ENCODE measurements at regions not wholly inside any gene's neighbourhood (a gene's known extent, or its start where the extent isn't known, plus 50 kb on each side); places are given as distances from the start of the nearest gene placed in this dataset.

DNA sequence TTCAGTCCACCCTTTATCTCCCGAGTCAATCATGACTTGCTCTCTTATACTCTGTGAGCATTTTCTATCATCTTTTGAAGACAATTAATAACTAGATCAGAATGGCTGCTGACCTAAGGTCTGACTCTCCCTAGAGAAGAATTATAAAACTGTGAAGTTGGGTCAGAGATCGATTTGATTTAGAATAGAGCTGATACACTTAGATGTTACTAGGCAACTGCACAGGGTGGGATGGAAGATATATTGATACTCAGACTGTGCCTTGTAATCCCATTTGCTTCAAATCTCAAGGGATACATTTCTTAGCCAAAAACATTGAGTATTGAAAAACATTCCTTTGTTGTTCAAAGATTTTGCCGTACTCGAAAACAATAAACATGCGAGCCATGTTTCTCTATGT, 106.0 kb upstream of the NMUR2 start:
- no peaks in the 10 kb centered on the region for H4K20me1 ChIP-seq (ENCODE audit: insufficient read depth, low read length)
- no peaks in the 10 kb centered on the region for H3K9me3 ChIP-seq (ENCODE audit: low read length)
- no peaks in the 10 kb centered on the region for H3K27me3 ChIP-seq (ENCODE audit: control insufficient read depth in 1 of 2, insufficient read depth in 2 of 2, low read length in 2 of 2)
- DNase-seq (ENCODE audit: low spot score) (no peak), FAIRE-seq (no peak), ATAC-seq (no peak)
- no peak overlapping the region for H3K4me2 ChIP-seq (ENCODE audit: low read depth, low read length)
- intact Hi-C loops (cut with micrococcal nuclease; ENCODE audit: unreplicated experiment): no loop called here
- in situ Hi-C loops (cut with HindIII; ENCODE audit: extremely low pct_ligation_motif_present, low pct_unique_long_range_greater_than_20kb): loop anchor here (25.0 kb wide), 1 partner anchor 674 kb away; no protein-coding TSS in a partner anchor
- H3K9ac ChIP-seq (ENCODE audit: insufficient read depth, low read depth, low read length): no peak overlapping the region
- ChIA-PET CTCF (ENCODE audit: low intra/inter-chr PET ratio, low total read pairs) (no interaction called here), POLR2A (no interaction called here)
- no peaks in the 10 kb centered on the region for H3K4me1 ChIP-seq (ENCODE audit: insufficient read depth, low read length)
- no peak overlapping the region for H3K27ac ChIP-seq (ENCODE audit: extremely low read length, insufficient read depth, low read length)
- no TSS peak for BruUV-seq (replicated peaks)
- no peaks in the 10 kb centered on the region for H3K36me3 ChIP-seq (replicated peaks in 1 of 2; ENCODE audit: control insufficient read depth in 1 of 2, insufficient read depth in 2 of 2, low read length in 2 of 2)
- 39% methylated on average over 5 of the region's 5 CpGs for WGBS (ENCODE audit: low lambda C conversion rate)
- TF ChIP-seq, protein P1, sequence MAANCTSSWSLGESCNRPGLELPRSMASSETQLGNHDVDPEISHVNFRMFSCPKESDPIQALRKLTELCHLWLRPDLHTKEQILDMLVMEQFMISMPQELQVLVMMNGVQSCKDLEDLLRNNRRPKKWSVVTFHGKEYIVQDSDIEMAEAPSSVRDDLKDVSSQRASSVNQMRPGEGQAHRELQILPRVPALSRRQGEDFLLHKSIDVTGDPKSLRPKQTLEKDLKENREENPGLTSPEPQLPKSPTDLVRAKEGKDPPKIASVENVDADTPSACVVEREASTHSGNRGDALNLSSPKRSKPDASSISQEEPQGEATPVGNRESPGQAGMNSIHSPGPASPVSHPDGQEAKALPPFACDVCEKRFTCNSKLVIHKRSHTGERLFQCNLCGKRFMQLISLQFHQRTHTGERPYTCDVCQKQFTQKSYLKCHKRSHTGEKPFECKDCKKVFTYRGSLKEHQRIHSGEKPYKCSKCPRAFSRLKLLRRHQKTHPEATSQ (CRISPR knock-in tag; IDR thresholded peaks at IDR 0.05; ENCODE audit: borderline replicate concordance): no peak
- no peak for TF ChIP-seq MBD4 (IDR thresholded peaks at IDR 0.05; ENCODE audit: borderline replicate concordance, low read length)
- TF ChIP-seq POLR2A (IDR thresholded peaks at IDR 0.05; ENCODE audit: insufficient read depth in 1 of 2, low read depth in 2 of 2, low read length in 2 of 2): no peak
- no peak for TF ChIP-seq MEIS2 (CRISPR knock-in tag; IDR thresholded peaks at IDR 0.05)
- TF ChIP-seq PAWR (CRISPR knock-in tag; IDR thresholded peaks at IDR 0.05; ENCODE audit: borderline replicate concordance): no peak
- no peak for TF ChIP-seq ZNF777 (CRISPR knock-in tag; IDR thresholded peaks at IDR 0.05)
- no peak for TF ChIP-seq ZNF296 (CRISPR knock-in tag; conservative IDR thresholded peaks at IDR 0.05)
- no peak for TF ChIP-seq CC2D1A (CRISPR knock-in tag; IDR thresholded peaks at IDR 0.05)
- no peak for TF ChIP-seq MAF1 (CRISPR knock-in tag; IDR thresholded peaks at IDR 0.05; ENCODE audit: borderline replicate concordance)
- no peak overlapping the region for H2AFZ ChIP-seq (ENCODE audit: low read length)
- no peak overlapping the region for H3K4me3 ChIP-seq (replicated peaks in 1 of 3; ENCODE audit: insufficient read depth in 1 of 3, low read depth in 2 of 3, low read length in 3 of 3)
- H3K79me2 ChIP-seq (ENCODE audit: insufficient read depth, low read length): no peaks in the 10 kb centered on the region
